Brain microvascular endothelial cell (primary cell): ENCODE measurements at regions not wholly inside any gene's neighbourhood (a gene's known extent, or its start where the extent isn't known, plus 50 kb on each side); places are given as distances from the start of the nearest gene placed in this dataset.

ENCODE experiments used
- DNase-seq: peaks from one replicate; pipeline ENCODE4 v3.0.0-alpha.2; 2020
- H3K27ac ChIP-seq: fragments of 250-450 bp; sonication (Bioruptor Pico); 2 replicates; pipeline ENCODE4 v1.5.1; 2020; ENCODE audit warnings: mild to moderate bottlenecking, moderate library complexity
- H3K27me3 ChIP-seq: fragments of 250-450 bp; sonication (Bioruptor Pico); replicated peaks from 2 replicates; pipeline ENCODE4 v1.5.1; 2020; ENCODE audit warnings: mild to moderate bottlenecking
- H3K36me3 ChIP-seq: fragments of 250-450 bp; sonication (Bioruptor Pico); replicated peaks from 2 replicates; pipeline ENCODE4 v1.5.1; 2020; ENCODE audit warnings: mild to moderate bottlenecking
- H3K4me3 ChIP-seq: 2 replicates; pipeline ENCODE4 v1.5.1; 2011; ENCODE audit warnings: low read depth, mild to moderate bottlenecking, control low read depth, low read length, moderate library complexity
- CTCF ChIP-seq: IDR thresholded peaks from 2 replicates; pipeline ENCODE4 v1.5.1; 2011; ENCODE audit warnings: low read depth, mild to moderate bottlenecking, moderate library complexity, low read length, control low read depth, inconsistent platforms; ENCODE audit errors: missing control alignments
- in situ Hi-C: cut with HindIII; loops from 2 replicates; pipeline ENCODE4 v1.10.0; 2017; ENCODE audit warnings: low sequenced_read_pairs, low pct_ligation_motif_present

GRCh38 chr2:8486141-8486540 lies 195.7 kb upstream of the ID2 start:
- Histone ChIP-seq H3K27ac (no peak overlapping the region), H3K36me3 (no peaks in the 10 kb centered on the region), H3K4me3 (no peak overlapping the region), H3K27me3 (no peaks in the 10 kb centered on the region)
- in situ Hi-C loops, result no loop called here
- DNase-seq, result no peak
- TF ChIP-seq CTCF, result no peak

- no peaks in the 10 kb centered on the region for H3K27me3 ChIP-seq
- no peaks in the 10 kb centered on the region for H3K36me3 ChIP-seq
- TF ChIP-seq CTCF, result no peak
- no peak for DNase-seq
- in situ Hi-C loops, result no loop called here
- no peak overlapping the region for H3K4me3 ChIP-seq
- H3K27ac ChIP-seq, result no peak overlapping the region
Observed at GRCh38 chr2:8487461-8487932, 194.4 kb upstream of the ID2 start.

DNA sequence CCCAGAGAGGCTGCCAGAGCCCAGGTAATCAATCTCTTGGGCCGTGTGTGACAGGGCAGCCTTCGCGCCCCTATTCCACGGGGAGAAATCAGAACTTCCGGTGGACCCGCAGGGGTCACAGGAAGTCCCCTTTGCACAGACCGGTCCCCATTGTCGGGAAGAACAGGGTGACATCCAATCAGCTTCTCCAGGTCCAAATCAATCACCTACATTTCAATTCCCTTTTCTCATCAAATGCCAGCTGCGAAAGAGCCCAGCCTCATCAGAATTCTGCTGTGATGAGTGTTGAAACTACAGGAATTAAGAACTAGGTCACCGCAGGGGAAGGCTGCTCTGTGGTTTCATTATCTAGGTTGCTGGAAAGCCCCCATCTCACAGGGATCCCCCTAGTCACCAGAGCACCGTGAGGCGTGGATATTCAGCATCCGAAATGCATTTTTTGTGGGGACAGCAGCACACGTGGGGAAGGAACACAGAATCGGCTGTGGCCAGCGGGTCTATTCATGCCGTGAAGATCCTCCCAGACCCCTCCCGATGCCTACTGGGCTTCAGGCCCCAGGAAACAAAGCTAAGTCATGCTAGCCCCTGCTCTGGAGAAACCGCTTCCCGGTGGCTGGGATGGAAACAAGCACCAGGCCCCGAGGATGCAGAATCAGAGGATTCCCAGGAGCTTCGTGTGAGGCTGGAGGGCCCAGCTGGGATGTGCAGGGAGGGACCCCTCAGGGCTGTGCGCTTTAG lies 193.7 kb upstream of the ID2 start:
- no peak for TF ChIP-seq CTCF

DNA sequence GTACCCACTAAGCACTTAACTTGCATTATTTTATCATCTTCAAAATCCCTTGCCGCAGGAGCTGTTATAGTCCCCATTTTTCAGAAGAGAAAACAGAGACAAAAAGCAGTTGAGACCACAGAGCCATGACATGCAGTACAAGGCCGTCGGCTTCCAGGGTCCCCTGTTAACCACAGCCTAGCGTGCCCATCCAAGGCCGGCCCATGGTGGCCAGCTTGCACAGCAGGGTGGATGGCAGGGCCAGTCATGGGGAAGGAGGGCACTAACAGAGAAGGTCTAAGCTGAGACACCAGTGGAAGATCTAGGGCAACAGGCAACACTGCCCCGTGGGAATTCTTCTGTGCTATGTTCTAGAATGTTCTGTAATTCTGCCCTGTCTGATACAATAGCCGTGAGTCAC lies 192.6 kb upstream of the ID2 start:
- TF ChIP-seq CTCF, result no peak
- in situ Hi-C loops, result no loop called here
- no peaks in the 10 kb centered on the region for H3K27me3 ChIP-seq
- no peak overlapping the region for H3K4me3 ChIP-seq
- DNase-seq, result no peak
- no peaks in the 10 kb centered on the region for H3K36me3 ChIP-seq
- no peak overlapping the region for H3K27ac ChIP-seq

More for the DNA sequence above, 193.7 kb upstream of the ID2 start:
- Histone ChIP-seq H3K4me3 (no peak overlapping the region), H3K27me3 (no peaks in the 10 kb centered on the region), H3K27ac (no peak overlapping the region), H3K36me3 (no peaks in the 10 kb centered on the region)
- in situ Hi-C loops, result no loop called here
- no peak for DNase-seq

DNA sequence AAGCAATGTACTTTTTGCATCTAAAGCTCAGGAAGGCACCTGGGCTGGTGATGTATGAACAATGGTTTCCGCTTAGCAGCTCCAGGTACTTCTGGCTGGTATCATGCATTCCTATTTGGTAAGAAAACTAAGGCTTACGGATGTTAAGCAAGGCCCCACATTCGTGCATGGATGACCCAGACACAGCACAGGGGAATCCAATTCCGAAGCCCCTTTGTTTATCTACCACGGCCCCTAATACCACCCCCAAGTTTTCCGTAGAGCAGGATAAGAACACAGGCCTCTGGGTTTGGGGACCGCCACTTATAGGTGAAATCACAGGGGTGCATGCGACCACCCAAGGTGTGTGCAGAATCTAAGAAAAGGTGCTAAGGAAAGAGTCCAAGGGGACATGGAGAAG lies 192.1 kb upstream of the ID2 start:
- H3K27ac ChIP-seq, result no peak overlapping the region
- no peak overlapping the region for H3K4me3 ChIP-seq
- no peaks in the 10 kb centered on the region for H3K36me3 ChIP-seq
- no peak for TF ChIP-seq CTCF
- DNase-seq, result no peak
- H3K27me3 ChIP-seq, result no peaks in the 10 kb centered on the region
- in situ Hi-C loops, result no loop called here

DNA sequence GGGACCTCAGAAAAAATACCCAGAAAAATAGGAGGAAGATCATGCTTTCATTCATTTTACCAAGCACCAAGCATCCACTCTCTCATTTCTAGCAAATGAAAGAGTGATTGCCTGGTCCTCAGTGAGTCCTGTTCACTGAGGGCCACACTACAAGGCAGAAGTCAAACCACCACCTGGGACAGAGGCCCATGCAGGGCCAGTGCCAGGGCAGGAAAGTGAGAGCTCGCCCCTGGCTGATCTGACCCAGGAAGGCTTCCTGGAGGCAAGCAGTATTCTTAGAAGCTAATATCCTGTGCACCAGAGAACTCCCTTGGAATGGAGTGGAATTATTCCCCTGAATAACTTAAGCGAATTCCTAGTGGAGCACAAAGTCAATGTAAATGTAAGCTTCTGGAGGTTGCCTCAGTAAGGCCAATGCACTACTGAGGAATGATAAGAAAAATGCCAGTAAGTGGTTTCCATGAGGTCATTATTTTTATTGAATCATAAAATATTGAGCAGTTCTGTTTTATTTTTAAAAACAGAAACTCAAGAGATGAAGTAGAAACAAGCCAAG lies 191.6 kb upstream of the ID2 start:
- in situ Hi-C loops, result no loop called here

More for the DNA sequence above, 191.6 kb upstream of the ID2 start:
- Histone ChIP-seq H3K4me3 (no peak overlapping the region), H3K36me3 (no peaks in the 10 kb centered on the region), H3K27me3 (no peaks in the 10 kb centered on the region), H3K27ac (no peak overlapping the region)
- no peak for TF ChIP-seq CTCF
- DNase-seq, result no peak
